SK-N-SH treated with all-trans-retinoic acid at 6 μM for 48 hours (cell line): ENCODE measurements at regions not wholly inside any gene's neighbourhood (a gene's known extent, or its start where the extent isn't known, plus 50 kb on each side); places are given as distances from the start of the nearest gene placed in this dataset.

ENCODE experiments used
- ARNTL ChIP-seq: fragments of 450-650 bp; formaldehyde crosslinking; IDR thresholded peaks from 2 replicates; pipeline ENCODE4 v1.5.0; 2020; ENCODE audit warnings: low read depth, mild to moderate bottlenecking, moderate library complexity, borderline replicate concordance
- OSR1 ChIP-seq: fragments of 250-450 bp; sonication (Bioruptor Pico); IDR thresholded peaks from 2 replicates; pipeline ENCODE4 v1.8.0; 2022; ENCODE audit warnings: moderate library complexity, mild to moderate bottlenecking, inconsistent platforms
- ZFP3 ChIP-seq: fragments of 250-450 bp; sonication (Bioruptor Pico); IDR thresholded peaks from 2 replicates; pipeline ENCODE4 v1.5.0; 2020; ENCODE audit warnings: mild to moderate bottlenecking, moderate library complexity
- ZFP30 ChIP-seq: fragments of 450-650 bp; formaldehyde crosslinking; IDR thresholded peaks from 2 replicates; pipeline ENCODE4 v1.5.0; 2022; ENCODE audit warnings: mild to moderate bottlenecking, moderate library complexity
- ZNF70 ChIP-seq: fragments of 450-650 bp; formaldehyde crosslinking; IDR thresholded peaks from 2 replicates; pipeline ENCODE4 v1.5.0; 2020; ENCODE audit warnings: mild to moderate bottlenecking, moderate library complexity
- TF ChIP-seq, protein P1 (sequence below): fragments of 250-450 bp; sonication (Bioruptor Pico); IDR thresholded peaks from 2 replicates; pipeline ENCODE4 v1.5.1; 2020; ENCODE audit warnings: low read depth, mild to moderate bottlenecking, moderate library complexity
- TF ChIP-seq, protein P2 (sequence below): fragments of 250-450 bp; sonication (Bioruptor Pico); IDR thresholded peaks from 2 replicates; pipeline ENCODE4 v1.8.0; 2021; ENCODE audit warnings: low read depth, mild to moderate bottlenecking, moderate library complexity, borderline replicate concordance

DNA sequence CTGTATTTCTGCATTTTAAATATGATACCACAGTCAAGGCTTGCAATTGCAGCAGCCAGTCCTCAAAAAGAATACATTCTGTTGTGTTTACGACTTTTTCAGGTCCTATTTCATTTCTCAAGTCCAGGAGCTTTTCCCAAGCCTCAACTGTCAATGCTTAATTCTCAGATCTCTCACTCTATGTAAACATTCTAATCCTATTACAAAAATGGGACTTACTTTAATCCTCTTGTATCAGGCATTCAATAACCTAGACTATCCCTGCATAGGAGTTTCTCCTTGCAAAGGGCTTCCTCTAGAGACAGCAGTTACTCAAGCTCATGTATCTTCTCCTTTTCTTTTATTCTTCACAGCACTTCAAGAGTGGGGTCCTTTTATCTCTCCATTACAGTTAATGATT lies 1293.0 kb downstream of the GRIK2 start:
- TF ChIP-seq, protein P1, sequence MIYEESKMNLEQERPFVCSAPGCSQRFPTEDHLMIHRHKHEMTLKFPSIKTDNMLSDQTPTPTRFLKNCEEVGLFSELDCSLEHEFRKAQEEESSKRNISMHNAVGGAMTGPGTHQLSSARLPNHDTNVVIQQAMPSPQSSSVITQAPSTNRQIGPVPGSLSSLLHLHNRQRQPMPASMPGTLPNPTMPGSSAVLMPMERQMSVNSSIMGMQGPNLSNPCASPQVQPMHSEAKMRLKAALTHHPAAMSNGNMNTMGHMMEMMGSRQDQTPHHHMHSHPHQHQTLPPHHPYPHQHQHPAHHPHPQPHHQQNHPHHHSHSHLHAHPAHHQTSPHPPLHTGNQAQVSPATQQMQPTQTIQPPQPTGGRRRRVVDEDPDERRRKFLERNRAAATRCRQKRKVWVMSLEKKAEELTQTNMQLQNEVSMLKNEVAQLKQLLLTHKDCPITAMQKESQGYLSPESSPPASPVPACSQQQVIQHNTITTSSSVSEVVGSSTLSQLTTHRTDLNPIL (CRISPR knock-in tag) = no peak
- TF ChIP-seq ARNTL (CRISPR knock-in tag) (no peak), ZNF70 (CRISPR knock-in tag) (no peak), ZFP30 (CRISPR knock-in tag) (no peak), OSR1 (CRISPR knock-in tag) (no peak), ZFP3 (CRISPR knock-in tag) (no peak)
- TF ChIP-seq, protein P2, sequence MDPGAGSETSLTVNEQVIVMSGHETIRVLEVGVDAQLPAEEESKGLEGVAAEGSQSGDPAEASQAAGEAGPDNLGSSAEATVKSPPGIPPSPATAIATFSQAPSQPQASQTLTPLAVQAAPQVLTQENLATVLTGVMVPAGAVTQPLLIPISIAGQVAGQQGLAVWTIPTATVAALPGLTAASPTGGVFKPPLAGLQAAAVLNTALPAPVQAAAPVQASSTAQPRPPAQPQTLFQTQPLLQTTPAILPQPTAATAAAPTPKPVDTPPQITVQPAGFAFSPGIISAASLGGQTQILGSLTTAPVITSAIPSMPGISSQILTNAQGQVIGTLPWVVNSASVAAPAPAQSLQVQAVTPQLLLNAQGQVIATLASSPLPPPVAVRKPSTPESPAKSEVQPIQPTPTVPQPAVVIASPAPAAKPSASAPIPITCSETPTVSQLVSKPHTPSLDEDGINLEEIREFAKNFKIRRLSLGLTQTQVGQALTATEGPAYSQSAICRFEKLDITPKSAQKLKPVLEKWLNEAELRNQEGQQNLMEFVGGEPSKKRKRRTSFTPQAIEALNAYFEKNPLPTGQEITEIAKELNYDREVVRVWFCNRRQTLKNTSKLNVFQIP (CRISPR knock-in tag) = no peak
